Transverse colon (tissue), 4 donors: ENCODE measurements at regions not wholly inside any gene's neighbourhood (a gene's known extent, or its start where the extent isn't known, plus 50 kb on each side); places are given as distances from the start of the nearest gene placed in this dataset.
"Not testable (repeated sequence)": the region's sequence is repeated elsewhere in the genome, so short reads cannot be mapped to it uniquely, and the experiment has no call there.

Experiments used
- DNase-seq: peaks from one replicate; pipeline ENCODE4 v3.0.0-alpha.2; 2019
- H3K27ac ChIP-seq, 4 donors: fragments of 200-600 bp; sonication (generic); 2 replicates each; pipeline ENCODE4 v1.5.1; 2016 to 2018; ENCODE audit warnings: inconsistent platforms in 4 of 4
- H3K27me3 ChIP-seq: fragments of 200-600 bp; sonication (generic); 2 replicates; pipeline ENCODE4 v1.5.1; 2017; ENCODE audit warnings: inconsistent platforms
- H3K36me3 ChIP-seq, 4 donors: fragments of 200-600 bp; sonication (generic); 2 replicates each; pipeline ENCODE4 v1.5.1; 2017 to 2019; ENCODE audit warnings: inconsistent platforms in 4 of 4
- H3K4me1 ChIP-seq, 4 donors: fragments of 200-600 bp; sonication (generic); 2 replicates each; pipeline ENCODE4 v1.5.1; 2017 to 2020; ENCODE audit warnings: inconsistent platforms in 4 of 4
- H3K4me3 ChIP-seq, 4 donors: fragments of 200-600 bp; sonication (generic); 1 replicate in 1 of 4; 2 replicates in 3 of 4; pipeline versions ENCODE4 v1.5.1 to v1.6.1; 2017 to 2019; ENCODE audit warnings: inconsistent platforms in 4 of 4
- H3K9me3 ChIP-seq, 2 donors: fragments of 200-600 bp; sonication (generic); 2 replicates each; pipeline ENCODE4 v1.5.1; 2017 to 2019; ENCODE audit warnings: inconsistent platforms in 2 of 2
- EP300 ChIP-seq: sonication (generic); formaldehyde crosslinking; IDR thresholded peaks from one replicate; pipeline ENCODE4 v1.6.1; 2017; ENCODE audit warnings: antibody characterized with exemption, low read depth
- POLR2A ChIP-seq: fragments of 450-650 bp; IDR thresholded peaks from one replicate; pipeline ENCODE4 v1.6.1; 2016; ENCODE audit warnings: antibody characterized with exemption, mild to moderate bottlenecking, moderate library complexity
- POLR2AphosphoS5 ChIP-seq, 3 donors: sonication (generic); formaldehyde crosslinking; IDR thresholded peaks; one replicate each; pipeline ENCODE4 v1.6.1; 2016; ENCODE audit warnings: antibody characterized with exemption in 3 of 3
- WGBS, 2 donors: methylation state at CpG; one replicate each; pipeline ENCODE4 v1.1.5; 2018; ENCODE audit warnings: low coverage in 1 of 2; 5-methylcytosine and 5-hydroxymethylcytosine counted together
- in situ Hi-C, 4 donors: fragments of 200-750 bp; cut with MboI; loops; one replicate each; pipeline versions ENCODE4 v1.15.0 to v1.15.1; 2017; ENCODE audit warnings: low sequenced_read_pairs in 3 of 4, low pct_ligation_motif_present in 1 of 4, low pct_unique_long_range_greater_than_20kb in 1 of 4
- intact Hi-C: fragments of 100-400 bp; cut with DNase I; formaldehyde crosslinking; loops from one replicate; pipeline ENCODE4 v1.15.1; 2023; ENCODE audit warnings: low total_unique reads
- TF ChIP-seq, protein P1 (sequence below), 5 experiments: fragments of 200-600 bp in 3 of 5; fragments of 450-650 bp in 2 of 5; sonication (generic) in 3 of 5; IDR thresholded peaks; 1 replicate in 2 of 5; 2 replicates in 3 of 5; pipeline ENCODE4 v1.5.1; 2016 to 2017; ENCODE audit warnings: antibody characterized with exemption in 5 of 5, inconsistent platforms in 3 of 5, mild to moderate bottlenecking in 2 of 5, moderate library complexity in 1 of 5

DNA sequence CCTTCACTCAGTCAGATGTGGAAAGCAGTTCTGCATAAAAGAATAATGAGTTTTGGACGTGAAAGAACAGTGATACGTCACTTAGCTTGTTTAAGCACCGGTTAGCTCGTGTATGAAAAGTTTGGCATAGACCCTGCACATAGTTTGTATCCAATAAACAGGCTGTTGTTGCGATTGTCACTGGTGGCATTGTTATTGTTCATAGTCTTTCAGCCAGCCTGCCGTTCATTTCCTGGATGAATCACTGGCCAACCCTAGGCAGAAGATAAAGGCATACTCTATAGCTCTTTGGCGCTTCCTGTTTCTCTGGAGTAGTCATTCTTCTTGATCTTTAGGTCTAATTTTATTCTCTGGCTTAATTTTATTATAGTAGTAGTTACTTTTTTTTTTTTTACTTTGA, 57.8 kb upstream of the ANKRD30A start:
- in situ Hi-C loops (no loop called here), intact Hi-C loops (no loop called here)
- TF ChIP-seq, protein P1, sequence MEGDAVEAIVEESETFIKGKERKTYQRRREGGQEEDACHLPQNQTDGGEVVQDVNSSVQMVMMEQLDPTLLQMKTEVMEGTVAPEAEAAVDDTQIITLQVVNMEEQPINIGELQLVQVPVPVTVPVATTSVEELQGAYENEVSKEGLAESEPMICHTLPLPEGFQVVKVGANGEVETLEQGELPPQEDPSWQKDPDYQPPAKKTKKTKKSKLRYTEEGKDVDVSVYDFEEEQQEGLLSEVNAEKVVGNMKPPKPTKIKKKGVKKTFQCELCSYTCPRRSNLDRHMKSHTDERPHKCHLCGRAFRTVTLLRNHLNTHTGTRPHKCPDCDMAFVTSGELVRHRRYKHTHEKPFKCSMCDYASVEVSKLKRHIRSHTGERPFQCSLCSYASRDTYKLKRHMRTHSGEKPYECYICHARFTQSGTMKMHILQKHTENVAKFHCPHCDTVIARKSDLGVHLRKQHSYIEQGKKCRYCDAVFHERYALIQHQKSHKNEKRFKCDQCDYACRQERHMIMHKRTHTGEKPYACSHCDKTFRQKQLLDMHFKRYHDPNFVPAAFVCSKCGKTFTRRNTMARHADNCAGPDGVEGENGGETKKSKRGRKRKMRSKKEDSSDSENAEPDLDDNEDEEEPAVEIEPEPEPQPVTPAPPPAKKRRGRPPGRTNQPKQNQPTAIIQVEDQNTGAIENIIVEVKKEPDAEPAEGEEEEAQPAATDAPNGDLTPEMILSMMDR (IDR thresholded peaks at IDR 0.05) = no peak
- TF ChIP-seq POLR2A (no peak), POLR2AphosphoS5 (IDR thresholded peaks at IDR 0.05) (no peak), EP300 (no peak)
- no peak for DNase-seq
- WGBS, 2 donors = 83 to 92% methylated on average over 5 to 7 of the region's 7 CpGs
- Histone ChIP-seq H3K4me1 (no peaks in the 10 kb centered on the region), H3K4me3 (no peak overlapping the region), H3K27me3 (no peaks in the 10 kb centered on the region), H3K27ac (no peak overlapping the region), H3K9me3 (no peaks in the 10 kb centered on the region), H3K36me3 (no peaks in the 10 kb centered on the region)

DNA sequence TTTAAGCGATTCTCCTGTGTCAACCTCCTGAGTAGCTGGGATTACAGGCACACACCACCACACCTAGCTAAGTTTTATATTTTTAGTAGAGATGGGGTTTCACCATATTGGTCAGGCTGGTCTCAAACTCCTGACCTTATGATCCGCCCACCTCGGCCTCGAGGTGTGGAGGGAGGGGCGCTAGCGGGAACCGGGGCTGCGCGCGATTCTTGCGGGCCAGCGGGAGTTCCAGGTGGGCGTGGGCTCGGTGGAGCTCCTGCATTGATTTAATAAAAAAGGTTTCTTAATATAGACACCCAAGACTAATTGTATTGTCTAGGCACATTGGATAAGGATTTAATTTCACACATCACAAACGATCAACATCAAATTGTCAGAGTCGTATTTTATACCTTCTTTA, 63.1 kb upstream of the ANKRD30A start:
- intact Hi-C loops, H3K27me3 ChIP-seq, in situ Hi-C loops, H3K36me3 ChIP-seq, H3K4me3 ChIP-seq, H3K27ac ChIP-seq, DNase-seq, H3K9me3 ChIP-seq, H3K4me1 ChIP-seq: not testable (repeated sequence)
- WGBS, 2 donors = 90 to 99% methylated on average over 12 to 16 of the region's 16 CpGs

DNA sequence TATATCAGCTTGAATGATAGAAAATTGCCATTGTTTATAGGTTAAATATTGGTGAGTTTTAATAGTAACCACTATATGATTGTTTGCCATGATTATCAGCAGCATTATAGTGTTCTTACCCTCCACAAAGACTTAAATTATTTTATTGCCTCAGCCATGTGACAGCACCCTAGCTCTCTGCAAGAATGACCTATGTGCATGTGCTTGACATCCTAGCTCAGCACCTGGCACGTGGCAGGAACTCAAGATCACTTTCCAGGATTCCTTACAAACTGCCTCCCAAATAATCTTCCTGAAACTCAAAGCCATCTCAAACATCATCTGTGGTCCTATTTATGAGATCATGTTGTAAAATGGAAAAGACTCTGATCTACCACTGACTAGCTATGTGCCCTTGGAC, 68.1 kb upstream of the ANKRD30A start:
- Histone ChIP-seq H3K27ac (no peak overlapping the region), H3K4me1 (no peaks in the 10 kb centered on the region), H3K36me3 (no peaks in the 10 kb centered on the region), H3K4me3 (no peak overlapping the region), H3K27me3 (no peaks in the 10 kb centered on the region), H3K9me3 (no peaks in the 10 kb centered on the region)
- intact Hi-C loops = no loop called here
- in situ Hi-C loops = no loop called here
- DNase-seq = no peak
- WGBS, 2 donors = 27% methylated on average over 1 of the region's 1 CpG; no CpG with 5 or more reads in 1 of the 2 donors
- no peak for TF ChIP-seq EP300
- TF ChIP-seq POLR2AphosphoS5 (IDR thresholded peaks at IDR 0.05) = no peak
- TF ChIP-seq, protein P1 (IDR thresholded peaks at IDR 0.05) = no peak
- TF ChIP-seq POLR2A = no peak

DNA sequence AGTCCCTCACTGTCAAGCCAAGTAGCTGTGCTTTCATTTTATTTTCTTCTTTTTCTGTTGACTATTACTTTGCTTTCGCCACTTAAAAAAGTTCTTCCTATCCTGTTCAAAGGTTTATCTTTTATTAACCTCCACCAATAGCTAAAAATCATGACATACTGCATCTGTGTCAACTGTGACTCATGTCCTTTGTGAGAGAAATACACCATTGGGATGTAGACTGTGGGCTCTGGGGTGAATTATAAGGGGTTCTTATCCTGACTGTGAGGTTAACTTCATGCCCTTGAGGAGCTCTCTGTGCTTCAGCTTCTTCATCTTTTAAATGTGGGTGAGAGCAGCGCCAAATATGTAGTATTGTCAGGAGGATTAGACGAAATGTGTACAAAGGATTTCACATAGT, 71.9 kb upstream of the ANKRD30A start:
- Histone ChIP-seq H3K36me3 (no peaks in the 10 kb centered on the region), H3K4me3 (no peak overlapping the region), H3K27me3 (no peaks in the 10 kb centered on the region), H3K9me3 (peaks cover 0 to 7% of the 10 kb centered on the region in 2 donors), H3K27ac (no peak overlapping the region), H3K4me1 (no peaks in the 10 kb centered on the region)
- DNase-seq = no peak
- TF ChIP-seq POLR2A (no peak), EP300 (no peak), POLR2AphosphoS5 (IDR thresholded peaks at IDR 0.05) (no peak)
- TF ChIP-seq, protein P1 (IDR thresholded peaks at IDR 0.05) = no peak
- in situ Hi-C loops (no loop called here), intact Hi-C loops (no loop called here)
- 77% methylated on average over 3 of the region's 3 CpGs for WGBS, 2 donors

DNA sequence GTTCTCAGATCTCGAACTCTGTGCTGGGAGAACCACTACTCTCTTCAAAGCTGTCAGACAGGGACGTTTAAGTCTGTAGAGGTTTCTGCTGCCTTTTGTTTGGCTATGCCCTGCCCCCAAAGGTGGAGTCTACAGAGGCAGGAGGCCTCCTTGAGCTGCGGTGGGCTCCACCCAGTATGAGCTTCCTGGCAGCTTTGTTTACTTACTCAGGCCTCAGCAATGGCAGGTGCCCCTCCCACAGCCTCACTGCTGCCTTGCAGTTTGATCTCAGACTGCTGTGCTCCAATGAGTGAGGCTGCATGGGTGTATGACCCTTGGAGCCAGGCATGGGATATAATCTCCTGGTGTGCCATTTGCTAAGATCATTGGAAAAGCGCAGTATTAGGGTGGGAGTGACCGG, 75.4 kb upstream of the ANKRD30A start:
- intact Hi-C loops, in situ Hi-C loops, DNase-seq, H3K27ac ChIP-seq, H3K36me3 ChIP-seq, H3K4me1 ChIP-seq, H3K27me3 ChIP-seq, H3K4me3 ChIP-seq: not testable (repeated sequence)
- H3K9me3 ChIP-seq = peaks cover 0 to 10% of the 10 kb centered on the region in 2 donors
- WGBS, 2 donors = 77% methylated on average over 5 of the region's 5 CpGs; no CpG with 5 or more reads in 1 of the 2 donors

DNA sequence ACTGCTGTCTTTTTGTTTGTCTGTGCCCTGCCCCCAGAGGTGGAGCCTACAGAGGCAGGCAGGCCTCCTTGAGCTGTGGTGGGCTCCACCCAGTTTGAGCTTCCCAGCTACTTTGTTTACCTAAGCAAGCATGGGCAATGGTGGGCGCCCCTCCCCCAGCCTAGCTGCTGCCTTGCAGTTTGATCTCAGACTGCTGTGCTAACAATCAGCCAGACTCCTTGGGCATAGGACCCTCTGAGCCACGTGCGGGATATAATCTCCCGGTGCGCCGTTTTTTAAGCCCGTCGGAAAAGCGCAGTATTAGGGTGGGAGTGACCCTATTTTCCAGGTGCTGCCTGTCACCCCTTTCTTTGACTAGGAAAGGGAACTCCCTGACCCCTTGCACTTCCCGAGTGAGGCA, 81.1 kb upstream of the ANKRD30A start:
- H3K36me3 ChIP-seq, H3K9me3 ChIP-seq, H3K4me3 ChIP-seq, H3K4me1 ChIP-seq, in situ Hi-C loops, DNase-seq, intact Hi-C loops, H3K27ac ChIP-seq, H3K27me3 ChIP-seq: not testable (repeated sequence)
- WGBS, 2 donors = 93% methylated on average over 10 of the region's 10 CpGs; no CpG with 5 or more reads in 1 of the 2 donors
